ENCODE measurements at regions not wholly inside any gene's neighbourhood (a gene's known extent, or its start where the extent isn't known, plus 50 kb on each side); places are given as distances from the start of the nearest gene placed in this dataset.

GRCh38 chr2:236795861-236796219 is 226.2 kb downstream of the ACKR3 start:
- in situ Hi-C loops (cut with HindIII; ENCODE audit: low pct_unique_long_range_greater_than_20kb, low sequenced_read_pairs) = no loop called here
- DNase-seq (ENCODE audit: low read depth) = no peak

GRCh38 chr2:236796236-236796635 is 226.6 kb downstream of the ACKR3 start:
- in situ Hi-C loops (cut with HindIII; ENCODE audit: low pct_unique_long_range_greater_than_20kb, low sequenced_read_pairs) = no loop called here
- no peak for DNase-seq (ENCODE audit: low read depth)

GRCh38 chr2:236797411-236797810 is 227.8 kb downstream of the ACKR3 start:
- DNase-seq (ENCODE audit: low read depth) = no peak
- in situ Hi-C loops (cut with HindIII; ENCODE audit: low pct_unique_long_range_greater_than_20kb, low sequenced_read_pairs) = no loop called here

- in situ Hi-C loops (cut with HindIII; ENCODE audit: low pct_unique_long_range_greater_than_20kb, low sequenced_read_pairs) = no loop called here
- DNase-seq (ENCODE audit: low read depth) = no peak
These were observed 228.9 kb downstream of the ACKR3 start for GRCh38 chr2:236798491-236798890.

- in situ Hi-C loops (cut with HindIII; ENCODE audit: low pct_unique_long_range_greater_than_20kb, low sequenced_read_pairs) = no loop called here
- DNase-seq (ENCODE audit: low read depth) = no peak
These were observed 229.9 kb downstream of the ACKR3 start for GRCh38 chr2:236799391-236800026.

GRCh38 chr2:236802862-236803261 is 233.2 kb downstream of the ACKR3 start:
- in situ Hi-C loops (cut with HindIII; ENCODE audit: low pct_unique_long_range_greater_than_20kb, low sequenced_read_pairs) = no loop called here
- no peak for DNase-seq (ENCODE audit: low read depth)

GRCh38 chr2:236803621-236804020 is 234.0 kb downstream of the ACKR3 start:
- in situ Hi-C loops (cut with HindIII; ENCODE audit: low pct_unique_long_range_greater_than_20kb, low sequenced_read_pairs) = no loop called here
- DNase-seq (ENCODE audit: low read depth) = no peak

GRCh38 chr2:236805800-236806531 is 236.3 kb downstream of the ACKR3 start:
- in situ Hi-C loops (cut with HindIII; ENCODE audit: low pct_unique_long_range_greater_than_20kb, low sequenced_read_pairs) = no loop called here
- no peak for DNase-seq (ENCODE audit: low read depth)

GRCh38 chr2:236809716-236810115 is 240.1 kb downstream of the ACKR3 start:
- in situ Hi-C loops (cut with HindIII; ENCODE audit: low pct_unique_long_range_greater_than_20kb, low sequenced_read_pairs) = no loop called here
- no peak for DNase-seq (ENCODE audit: low read depth)

GRCh38 chr2:236811062-236811656 is 241.5 kb downstream of the ACKR3 start:
- DNase-seq (ENCODE audit: low read depth) = no peak
- in situ Hi-C loops (cut with HindIII; ENCODE audit: low pct_unique_long_range_greater_than_20kb, low sequenced_read_pairs) = no loop called here

GRCh38 chr2:236813766-236814165 is 244.1 kb downstream of the ACKR3 start:
- no peak for DNase-seq (ENCODE audit: low read depth)
- in situ Hi-C loops (cut with HindIII; ENCODE audit: low pct_unique_long_range_greater_than_20kb, low sequenced_read_pairs) = no loop called here

GRCh38 chr2:236814593-236814992 is 245.0 kb downstream of the ACKR3 start:
- in situ Hi-C loops (cut with HindIII; ENCODE audit: low pct_unique_long_range_greater_than_20kb, low sequenced_read_pairs) = no loop called here
- DNase-seq (ENCODE audit: low read depth) = no peak

GRCh38 chr2:236815746-236816145 is 246.1 kb downstream of the ACKR3 start:
- DNase-seq (ENCODE audit: low read depth) = no peak
- in situ Hi-C loops (cut with HindIII; ENCODE audit: low pct_unique_long_range_greater_than_20kb, low sequenced_read_pairs) = no loop called here

GRCh38 chr2:236816197-236817170 is 246.9 kb downstream of the ACKR3 start:
- no peak for DNase-seq (ENCODE audit: low read depth)
- in situ Hi-C loops (cut with HindIII; ENCODE audit: low pct_unique_long_range_greater_than_20kb, low sequenced_read_pairs) = no loop called here

- in situ Hi-C loops (cut with HindIII; ENCODE audit: low pct_unique_long_range_greater_than_20kb, low sequenced_read_pairs) = no loop called here
- DNase-seq (ENCODE audit: low read depth) = no peak
These were observed 248.8 kb downstream of the ACKR3 start for GRCh38 chr2:236818281-236819045.

GRCh38 chr2:236819275-236820002 is 249.8 kb downstream of the ACKR3 start:
- in situ Hi-C loops (cut with HindIII; ENCODE audit: low pct_unique_long_range_greater_than_20kb, low sequenced_read_pairs) = no loop called here
- no peak for DNase-seq (ENCODE audit: low read depth)

GRCh38 chr2:236820763-236821344 is 251.2 kb downstream of the ACKR3 start:
- in situ Hi-C loops (cut with HindIII; ENCODE audit: low pct_unique_long_range_greater_than_20kb, low sequenced_read_pairs) = no loop called here
- no peak for DNase-seq (ENCODE audit: low read depth)

Measured in Caki2 (cell line).